Stomach (tissue), 8 donors: ENCODE measurements at regions not wholly inside any gene's neighbourhood (a gene's known extent, or its start where the extent isn't known, plus 50 kb on each side); places are given as distances from the start of the nearest gene placed in this dataset.

Experiments
- DNase-seq, 2 donors: peaks; one replicate each; pipeline versions ENCODE4 v3.0.0 to v3.0.0-alpha.2; 2013 to 2019
- H3K27ac ChIP-seq, 5 donors: fragments of 200-600 bp in 4 of 5; sonication (generic) in 4 of 5; one replicate each; pipeline ENCODE4 v1.5.1; 2013 to 2019; ENCODE audit warnings: mild to moderate bottlenecking in 1 of 5, moderate library complexity in 1 of 5
- H3K27me3 ChIP-seq, 3 donors: fragments of 200-600 bp; sonication (generic); one replicate each; pipeline ENCODE4 v1.5.1; 2017 to 2019; ENCODE audit warnings: mixed run types in 1 of 3
- H3K36me3 ChIP-seq, 4 donors: fragments of 200-600 bp; sonication (generic); 1 replicate in 3 of 4; 2 replicates in 1 of 4; pipeline ENCODE4 v1.5.1; 2016 to 2019
- H3K4me1 ChIP-seq, 4 donors: fragments of 200-600 bp; sonication (generic); one replicate each; pipeline ENCODE4 v1.5.1; 2016 to 2019
- H3K4me3 ChIP-seq, 4 donors: fragments of 200-600 bp; sonication (generic) in 3 of 4; one replicate each; pipeline ENCODE4 v1.5.1; 2016 to 2019; ENCODE audit warnings: mild to moderate bottlenecking in 1 of 4
- H3K9me3 ChIP-seq, 4 donors: fragments of 200-600 bp; sonication (generic); one replicate each; pipeline ENCODE4 v1.5.1; 2016 to 2019
- CTCF ChIP-seq, 7 experiments: fragments of 450-650 bp in 4 of 7; fragments of 200-600 bp in 3 of 7; sonication (generic) in 3 of 7; IDR thresholded peaks; one replicate each; pipeline ENCODE4 v1.5.1; 2016 to 2019; ENCODE audit warnings: antibody characterized with exemption in 7 of 7, control low read depth in 2 of 7, mild to moderate bottlenecking in 1 of 7
- EP300 ChIP-seq: sonication (generic); formaldehyde crosslinking; IDR thresholded peaks from one replicate; pipeline ENCODE4 v1.6.1; 2017; ENCODE audit warnings: antibody characterized with exemption
- POLR2A ChIP-seq, 4 donors: fragments of 450-650 bp; IDR thresholded peaks; one replicate each; pipeline ENCODE4 v1.6.1; 2016; ENCODE audit warnings: antibody characterized with exemption in 4 of 4, control low read depth in 2 of 4, mild to moderate bottlenecking in 1 of 4, moderate library complexity in 1 of 4
- POLR2AphosphoS5 ChIP-seq, 3 donors: sonication (generic); formaldehyde crosslinking; IDR thresholded peaks; one replicate each; pipeline ENCODE4 v1.6.1; 2016; ENCODE audit warnings: antibody characterized with exemption in 3 of 3
- WGBS, 5 donors: extraction: QIAGEN DNeasy Blood & Tissue Kit in 3 of 5; methylation state at CpG; one replicate each; pipeline versions ENCODE4 v1.1.5 to v1.1.7; 2013 to 2018; 5-methylcytosine and 5-hydroxymethylcytosine counted together
- intact Hi-C: fragments of 100-400 bp; cut with DNase I; formaldehyde crosslinking; loops from one replicate; pipeline ENCODE4 v1.15.1; 2023; ENCODE audit warnings: low total_unique reads
- donor health status: healthy with polysubstance abuse.
- donor health status: Bipolar disorder and iron deficiency.
- donor health status: healthy.

GRCh38 chr4:181976764-181977163, 266.4 kb upstream of the TENM3 start:
- intact Hi-C loops, result no loop called here
- no peaks in the 10 kb centered on the region for H3K4me1 ChIP-seq
- no peaks in the 10 kb centered on the region for H3K27me3 ChIP-seq
- WGBS, 5 donors, result 82 to 88% (median 86%) methylated on average over 8 of the region's 8 CpGs
- peaks cover 0 to 12% (median 2%) of the 10 kb centered on the region in 4 donors for H3K9me3 ChIP-seq
- no peak for DNase-seq
- no peaks in the 10 kb centered on the region for H3K36me3 ChIP-seq
- H3K4me3 ChIP-seq, result no peak overlapping the region
- TF ChIP-seq EP300 (no peak), POLR2A (IDR thresholded peaks at IDR 0.05) (no peak), POLR2AphosphoS5 (IDR thresholded peaks at IDR 0.05) (no peak), CTCF (IDR thresholded peaks at IDR 0.05) (no peak)
- H3K27ac ChIP-seq, result no peak overlapping the region

- no peak overlapping the region for H3K4me3 ChIP-seq
- WGBS, 5 donors, result 25 to 48% (median 38%) methylated on average over 2 of the region's 2 CpGs
- DNase-seq, result peak in 1 of 2 donors; percentile 10
- H3K4me1 ChIP-seq, result no peaks in the 10 kb centered on the region
- H3K27ac ChIP-seq, result no peak overlapping the region
- no peak for TF ChIP-seq POLR2AphosphoS5 (IDR thresholded peaks at IDR 0.05)
- no peak for TF ChIP-seq POLR2A (IDR thresholded peaks at IDR 0.05)
- no peak for TF ChIP-seq EP300
- intact Hi-C loops, result no loop called here
- H3K36me3 ChIP-seq, result no peaks in the 10 kb centered on the region
- no peaks in the 10 kb centered on the region for H3K9me3 ChIP-seq
- H3K27me3 ChIP-seq, result no peaks in the 10 kb centered on the region
These were observed 260.8 kb upstream of the TENM3 start for GRCh38 chr4:181982437-181982836.

- intact Hi-C loops, result no loop called here
- WGBS, 5 donors, result 20 to 49% (median 31%) methylated on average over 6 of the region's 6 CpGs
- DNase-seq, result no peak
These were observed 260.3 kb upstream of the TENM3 start for GRCh38 chr4:181982856-181983255.

GRCh38 chr4:181987392-181987791, 255.8 kb upstream of the TENM3 start:
- H3K4me3 ChIP-seq, result no peak overlapping the region
- H3K4me1 ChIP-seq, result no peaks in the 10 kb centered on the region
- no peaks in the 10 kb centered on the region for H3K9me3 ChIP-seq
- intact Hi-C loops, result no loop called here
- H3K36me3 ChIP-seq, result no peaks in the 10 kb centered on the region
- no peak overlapping the region for H3K27ac ChIP-seq
- no peak for DNase-seq
- no peaks in the 10 kb centered on the region for H3K27me3 ChIP-seq
- 81 to 90% (median 84%) methylated on average over 4 of the region's 4 CpGs for WGBS, 5 donors
- TF ChIP-seq POLR2A (IDR thresholded peaks at IDR 0.05) (no peak), EP300 (no peak), CTCF (IDR thresholded peaks at IDR 0.05) (no peak), POLR2AphosphoS5 (IDR thresholded peaks at IDR 0.05) (no peak)

More at GRCh38 chr4:181982856-181983255, 260.3 kb upstream of the TENM3 start:
- TF ChIP-seq POLR2A (IDR thresholded peaks at IDR 0.05) (no peak), CTCF (IDR thresholded peaks at IDR 0.05) (no peak), POLR2AphosphoS5 (IDR thresholded peaks at IDR 0.05) (no peak), EP300 (no peak)
- Histone ChIP-seq H3K27ac (no peak overlapping the region), H3K4me1 (no peaks in the 10 kb centered on the region), H3K9me3 (no peaks in the 10 kb centered on the region), H3K36me3 (no peaks in the 10 kb centered on the region), H3K27me3 (no peaks in the 10 kb centered on the region), H3K4me3 (no peak overlapping the region)

GRCh38 chr4:181989071-181989470, 254.1 kb upstream of the TENM3 start:
- TF ChIP-seq EP300, result no peak
- no peak for TF ChIP-seq POLR2A (IDR thresholded peaks at IDR 0.05)
- TF ChIP-seq POLR2AphosphoS5 (IDR thresholded peaks at IDR 0.05), result no peak
- no peak for TF ChIP-seq CTCF (IDR thresholded peaks at IDR 0.05)
- intact Hi-C loops, result no loop called here
- WGBS, 5 donors, result 39 to 73% (median 68%) methylated on average over 3 of the region's 3 CpGs
- H3K36me3 ChIP-seq, result no peaks in the 10 kb centered on the region
- H3K27me3 ChIP-seq, result no peaks in the 10 kb centered on the region
- no peak overlapping the region for H3K4me3 ChIP-seq
- no peak for DNase-seq
- H3K9me3 ChIP-seq, result no peaks in the 10 kb centered on the region
- no peaks in the 10 kb centered on the region for H3K4me1 ChIP-seq
- H3K27ac ChIP-seq, result no peak overlapping the region
